GM13976 (cell line): ENCODE measurements at regions not wholly inside any gene's neighbourhood (a gene's known extent, or its start where the extent isn't known, plus 50 kb on each side); places are given as distances from the start of the nearest gene placed in this dataset.

Experiments
- DNase-seq: peaks from one replicate; pipeline ENCODE4 v3.0.0; 2012; ENCODE audit warnings: low spot score
- in situ Hi-C: fragments of 300-500 bp; cut with MboI; formaldehyde crosslinking; loops from one replicate; pipeline ENCODE4 v1.12.0; 2022; ENCODE audit warnings: low sequenced_read_pairs, mixed read lengths, inconsistent platforms; ENCODE audit not compliant: unreplicated experiment
- TF ChIP-seq, protein P1 (sequence below): IDR thresholded peaks from 2 replicates; pipeline ENCODE4 v1.5.1; 2012; ENCODE audit warnings: borderline replicate concordance, mild to moderate bottlenecking; ENCODE audit not compliant: insufficient read depth; ENCODE audit errors: extremely low read depth, missing control alignments, control extremely low read depth

DNA sequence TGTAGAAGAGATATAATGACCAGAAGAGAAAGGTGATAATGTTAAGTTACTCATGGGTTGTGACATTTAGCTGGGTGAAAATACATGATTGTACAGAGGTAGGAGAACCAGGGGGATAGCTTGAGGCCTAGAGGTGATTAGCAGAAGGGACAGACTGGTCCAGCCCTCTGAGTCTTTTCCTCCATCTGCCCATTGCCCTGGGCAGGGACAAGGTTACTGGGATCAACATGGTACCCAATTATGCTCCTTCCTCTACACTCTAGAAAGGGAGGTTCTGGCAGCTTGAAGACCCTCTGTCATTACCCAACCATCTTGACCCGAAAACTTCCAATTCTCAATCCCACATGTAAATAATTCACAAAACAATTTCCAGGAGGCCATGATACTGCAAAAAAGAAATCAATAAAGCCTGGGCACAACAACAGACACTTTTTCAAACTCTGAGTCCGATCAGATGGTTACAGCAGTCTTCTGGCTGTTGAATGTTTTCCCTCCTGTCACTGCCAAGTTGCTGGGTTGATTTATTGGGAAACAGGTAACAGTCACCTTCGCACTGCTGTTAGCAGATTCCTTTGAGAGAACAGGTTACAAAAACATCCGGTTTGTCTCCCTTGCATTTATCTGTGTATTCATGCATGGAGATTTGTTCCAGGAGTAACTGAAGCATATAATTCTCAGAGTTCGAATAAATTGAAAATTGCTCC lies 239.1 kb upstream of the HTR2A start:
- DNase-seq = no peak
- TF ChIP-seq, protein P1, sequence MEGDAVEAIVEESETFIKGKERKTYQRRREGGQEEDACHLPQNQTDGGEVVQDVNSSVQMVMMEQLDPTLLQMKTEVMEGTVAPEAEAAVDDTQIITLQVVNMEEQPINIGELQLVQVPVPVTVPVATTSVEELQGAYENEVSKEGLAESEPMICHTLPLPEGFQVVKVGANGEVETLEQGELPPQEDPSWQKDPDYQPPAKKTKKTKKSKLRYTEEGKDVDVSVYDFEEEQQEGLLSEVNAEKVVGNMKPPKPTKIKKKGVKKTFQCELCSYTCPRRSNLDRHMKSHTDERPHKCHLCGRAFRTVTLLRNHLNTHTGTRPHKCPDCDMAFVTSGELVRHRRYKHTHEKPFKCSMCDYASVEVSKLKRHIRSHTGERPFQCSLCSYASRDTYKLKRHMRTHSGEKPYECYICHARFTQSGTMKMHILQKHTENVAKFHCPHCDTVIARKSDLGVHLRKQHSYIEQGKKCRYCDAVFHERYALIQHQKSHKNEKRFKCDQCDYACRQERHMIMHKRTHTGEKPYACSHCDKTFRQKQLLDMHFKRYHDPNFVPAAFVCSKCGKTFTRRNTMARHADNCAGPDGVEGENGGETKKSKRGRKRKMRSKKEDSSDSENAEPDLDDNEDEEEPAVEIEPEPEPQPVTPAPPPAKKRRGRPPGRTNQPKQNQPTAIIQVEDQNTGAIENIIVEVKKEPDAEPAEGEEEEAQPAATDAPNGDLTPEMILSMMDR = no peak
- in situ Hi-C loops = no loop called here

DNA sequence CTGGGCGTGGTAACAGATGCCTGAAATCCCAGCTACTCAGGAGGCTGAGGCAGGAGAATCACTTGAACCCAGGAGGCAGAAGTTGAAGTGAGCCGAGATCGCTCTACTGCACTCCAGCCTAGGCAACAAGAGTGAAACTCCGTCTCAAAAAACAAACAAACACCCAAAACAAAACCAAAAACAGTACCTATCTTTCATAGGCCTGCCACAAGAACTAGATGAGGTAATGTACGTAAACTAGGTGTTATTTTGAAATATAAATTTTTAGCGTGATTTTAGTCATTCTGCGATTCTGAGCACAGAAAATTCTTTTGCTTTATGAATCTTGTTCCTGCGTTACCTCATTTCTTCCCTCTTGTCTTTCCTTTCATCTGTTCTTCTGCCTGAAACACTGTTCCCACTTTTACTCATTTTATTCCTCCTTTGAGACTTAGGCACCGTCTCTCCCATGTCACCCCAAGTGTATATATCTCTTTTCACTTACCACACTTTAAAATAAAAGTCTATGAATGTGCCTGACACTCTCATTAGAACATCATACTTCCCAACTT lies 238.2 kb upstream of the HTR2A start:
- no peak for DNase-seq
- in situ Hi-C loops = no loop called here
- TF ChIP-seq, protein P1 = no peak

DNA sequence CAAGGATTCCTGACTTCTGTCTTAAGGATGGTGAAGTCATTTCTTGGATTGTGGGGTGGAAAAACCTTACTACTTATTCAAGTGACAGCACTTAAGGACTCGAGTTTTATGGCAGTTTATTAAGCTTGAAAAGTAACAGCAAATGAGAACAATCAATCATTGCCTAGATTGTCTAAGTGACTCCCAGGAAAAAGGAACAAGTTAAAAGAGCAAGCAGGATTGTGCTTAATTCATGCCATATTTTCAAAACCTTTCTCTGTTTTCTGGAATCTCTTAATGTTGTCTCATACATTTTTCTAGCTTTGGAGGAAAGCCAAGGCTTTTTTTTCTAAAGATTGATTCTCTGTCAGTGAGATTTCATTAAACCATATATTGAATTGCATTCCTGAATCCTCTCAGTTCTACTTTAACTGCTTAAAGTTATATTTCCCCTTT lies 236.2 kb upstream of the HTR2A start:
- in situ Hi-C loops = no loop called here
- TF ChIP-seq, protein P1 = no peak
- no peak for DNase-seq

DNA sequence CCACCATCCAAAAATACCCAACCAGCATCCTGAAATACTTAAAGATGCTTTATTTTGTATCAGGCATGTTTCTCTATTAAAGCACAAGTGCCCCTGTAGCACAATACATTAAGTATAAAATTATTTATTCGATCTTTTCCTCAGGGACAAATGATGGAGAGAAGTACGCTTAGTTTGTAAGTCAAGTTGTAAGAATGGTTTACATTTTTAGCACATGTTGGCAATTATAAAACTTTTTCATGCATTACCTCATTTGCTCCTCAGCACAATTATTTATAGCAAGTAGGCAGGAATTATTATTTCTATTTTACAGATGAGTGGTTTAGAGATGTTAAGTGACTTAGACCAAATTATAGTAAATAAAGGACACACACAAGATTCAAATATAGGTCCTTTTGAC lies 232.6 kb upstream of the HTR2A start:
- no peak for DNase-seq
- TF ChIP-seq, protein P1 = no peak
- in situ Hi-C loops = no loop called here

DNA sequence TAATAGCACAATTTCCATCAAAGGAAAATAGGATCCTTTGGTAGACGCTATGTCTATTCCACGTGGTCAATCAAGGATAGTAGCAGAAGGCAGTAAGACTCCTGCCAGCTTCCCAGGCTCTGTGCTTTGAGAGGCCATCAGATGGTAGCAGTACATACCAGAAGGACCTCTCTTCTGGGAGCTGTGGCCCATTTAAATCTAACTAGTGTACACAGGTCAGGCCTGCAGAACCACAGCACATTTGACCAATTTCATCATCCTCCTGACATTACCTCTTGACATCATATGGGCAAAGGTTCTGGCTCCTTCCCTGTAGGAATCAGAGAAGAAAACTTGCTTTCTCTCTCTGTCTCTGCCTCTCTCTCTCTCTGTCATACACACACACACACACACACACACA lies 229.6 kb upstream of the HTR2A start:
- TF ChIP-seq, protein P1 = peak; percentile 11
- in situ Hi-C loops = no loop called here
- no peak for DNase-seq

DNA sequence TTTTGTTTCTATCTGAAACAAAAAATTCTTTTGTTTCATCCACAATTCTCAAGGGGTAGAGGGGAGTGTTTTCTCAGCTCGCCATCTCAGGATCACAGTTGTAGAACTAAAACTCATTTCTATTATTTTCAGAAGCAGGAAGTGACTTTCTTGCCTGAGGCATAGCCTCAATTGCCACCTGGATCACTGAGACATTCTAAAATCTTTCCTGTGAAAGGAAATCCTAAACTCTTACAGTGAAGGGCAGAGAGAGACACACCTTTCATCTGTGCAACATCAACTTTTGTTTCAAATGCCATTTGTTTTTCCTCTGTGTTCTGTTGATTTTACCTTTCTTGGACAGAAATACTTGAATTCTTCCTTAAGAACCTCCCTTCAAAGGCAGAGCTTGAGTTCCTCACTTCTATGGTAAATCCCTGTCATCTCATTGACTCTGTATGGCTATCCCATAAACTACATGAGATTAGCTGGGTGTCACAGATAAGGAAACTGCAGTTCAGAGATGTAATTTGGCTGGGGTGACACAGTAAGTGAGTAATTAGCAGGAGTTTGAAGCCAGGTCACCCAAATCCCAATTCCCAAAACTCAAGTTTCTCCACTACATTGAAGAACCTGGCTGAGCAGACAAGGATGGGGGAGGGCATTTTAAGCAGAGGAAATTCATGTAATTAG lies 224.4 kb upstream of the HTR2A start:
- no peak for DNase-seq
- in situ Hi-C loops = no loop called here
- TF ChIP-seq, protein P1 = no peak

DNA sequence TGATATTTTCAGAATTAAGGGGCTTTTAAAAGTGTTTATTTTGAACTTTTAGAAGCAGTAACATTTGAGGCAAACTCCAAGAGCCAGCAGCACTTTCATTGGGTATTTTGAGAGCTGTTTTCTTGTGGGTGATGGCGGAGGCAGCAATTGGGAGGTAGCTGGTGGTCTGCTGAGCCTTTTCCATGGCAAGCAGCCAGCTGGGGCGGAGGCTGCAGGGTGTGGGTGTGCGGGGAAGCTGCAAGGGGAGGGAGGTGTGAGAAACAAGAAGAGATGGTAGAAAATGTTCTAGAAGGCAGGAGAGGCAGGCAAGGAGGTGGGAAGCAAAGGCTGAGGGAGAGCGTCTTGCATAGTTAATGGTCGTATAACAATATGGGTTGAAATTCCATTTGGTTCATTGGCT lies 223.4 kb upstream of the HTR2A start:
- in situ Hi-C loops = no loop called here
- TF ChIP-seq, protein P1 = no peak
- DNase-seq = no peak
